Large intestine (tissue), 3 donors: ENCODE measurements at regions not wholly inside any gene's neighbourhood (a gene's known extent, or its start where the extent isn't known, plus 50 kb on each side); places are given as distances from the start of the nearest gene placed in this dataset.
"Not testable (repeated sequence)": the region's sequence is repeated elsewhere in the genome, so short reads cannot be mapped to it uniquely, and the experiment has no call there.

Experiments used
- DNase-seq, 2 donors: peaks; one replicate each; pipeline versions ENCODE4 v3.0.0 to v3.0.0-alpha.2; 2013
- H3K27ac ChIP-seq: one replicate; pipeline ENCODE4 v1.5.1; 2013; ENCODE audit warnings: low read length
- H3K27me3 ChIP-seq: 2 replicates; pipeline ENCODE4 v1.6.1; 2013; ENCODE audit warnings: low read length; ENCODE audit not compliant: control insufficient read depth, insufficient read depth
- H3K36me3 ChIP-seq: 2 replicates; pipeline ENCODE4 v1.6.1; 2013; ENCODE audit warnings: low read length; ENCODE audit not compliant: control insufficient read depth, insufficient read depth
- H3K4me1 ChIP-seq: one replicate; pipeline ENCODE4 v1.6.1; 2013; ENCODE audit warnings: low read length; ENCODE audit not compliant: control insufficient read depth, insufficient read depth
- H3K4me3 ChIP-seq: one replicate; pipeline ENCODE4 v1.5.1; 2013; ENCODE audit warnings: low read length
- H3K9me3 ChIP-seq: one replicate; pipeline ENCODE4 v1.6.1; 2013; ENCODE audit warnings: mild to moderate bottlenecking, low read depth, low read length, moderate library complexity; ENCODE audit not compliant: control insufficient read depth
- WGBS: methylation state at CpG from one replicate; pipeline ENCODE4 v1.1.5; 2013; ENCODE audit warnings: low lambda C conversion rate; ENCODE audit not compliant: insufficient coverage; 5-methylcytosine and 5-hydroxymethylcytosine counted together

GRCh38 chr1:229908689-229909088 lies 158.3 kb upstream of the GALNT2 start:
- no peak for DNase-seq
- H3K9me3 ChIP-seq: no peaks in the 10 kb centered on the region
- no peaks in the 10 kb centered on the region for H3K36me3 ChIP-seq
- 68% methylated on average over 2 of the region's 4 CpGs for WGBS
- H3K4me1 ChIP-seq: no peaks in the 10 kb centered on the region
- H3K27me3 ChIP-seq: peaks cover 11% of the 10 kb centered on the region
- no peak overlapping the region for H3K27ac ChIP-seq
- H3K4me3 ChIP-seq: no peak overlapping the region

- Histone ChIP-seq H3K4me3 (no peak overlapping the region), H3K36me3 (no peaks in the 10 kb centered on the region), H3K27me3 (peaks cover 5% of the 10 kb centered on the region), H3K27ac (no peak overlapping the region), H3K9me3 (no peaks in the 10 kb centered on the region), H3K4me1 (no peaks in the 10 kb centered on the region)
- no CpG with 5 or more reads among the region's 1 CpG for WGBS
- DNase-seq: no peak
Observed at GRCh38 chr1:229913489-229913888, 153.5 kb upstream of the GALNT2 start.

- DNase-seq, H3K27ac ChIP-seq, H3K27me3 ChIP-seq, H3K4me1 ChIP-seq, H3K4me3 ChIP-seq, H3K36me3 ChIP-seq, H3K9me3 ChIP-seq: not testable (repeated sequence)
- WGBS: 100% methylated on average over 3 of the region's 10 CpGs
Observed at GRCh38 chr1:229919488-229919887, 147.6 kb upstream of the GALNT2 start.

GRCh38 chr1:229920683-229921082 lies 146.4 kb upstream of the GALNT2 start:
- no peak overlapping the region for H3K4me3 ChIP-seq
- H3K27me3 ChIP-seq: no peaks in the 10 kb centered on the region
- no peaks in the 10 kb centered on the region for H3K9me3 ChIP-seq
- WGBS: no CpG with 5 or more reads among the region's 2 CpGs
- H3K4me1 ChIP-seq: no peaks in the 10 kb centered on the region
- H3K27ac ChIP-seq: no peak overlapping the region
- no peak for DNase-seq
- no peaks in the 10 kb centered on the region for H3K36me3 ChIP-seq

DNA sequence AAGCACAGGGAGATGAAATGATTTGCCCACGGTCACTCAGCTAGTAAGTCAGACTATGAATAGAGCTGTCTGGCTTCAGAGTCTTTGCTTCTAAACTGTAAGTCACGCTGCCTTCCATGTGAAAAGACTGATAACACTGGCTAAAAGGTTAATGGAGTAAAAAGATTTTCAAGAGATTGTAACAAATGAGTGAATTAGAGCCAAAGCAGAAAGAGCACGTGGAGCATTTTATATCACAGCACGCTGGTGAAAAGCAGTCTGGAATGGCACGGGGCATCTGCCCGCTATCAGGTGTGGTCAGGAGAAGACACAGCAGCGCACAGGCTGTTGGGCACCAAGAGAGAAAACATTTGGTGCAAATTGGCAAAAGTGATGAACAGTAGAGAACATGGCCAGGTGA lies 144.8 kb upstream of the GALNT2 start:
- H3K27ac ChIP-seq: no peak overlapping the region
- no peak for DNase-seq
- H3K27me3 ChIP-seq: no peaks in the 10 kb centered on the region
- no peaks in the 10 kb centered on the region for H3K36me3 ChIP-seq
- H3K4me3 ChIP-seq: no peak overlapping the region
- WGBS: 100% methylated on average over 1 of the region's 7 CpGs
- H3K9me3 ChIP-seq: no peaks in the 10 kb centered on the region
- H3K4me1 ChIP-seq: no peaks in the 10 kb centered on the region

- no peak overlapping the region for H3K4me3 ChIP-seq
- WGBS: no CpG with 5 or more reads among the region's 10 CpGs
- H3K9me3 ChIP-seq: no peaks in the 10 kb centered on the region
- peaks cover 3% of the 10 kb centered on the region for H3K27me3 ChIP-seq
- no peaks in the 10 kb centered on the region for H3K4me1 ChIP-seq
- DNase-seq: no peak
- H3K27ac ChIP-seq: no peak overlapping the region
- H3K36me3 ChIP-seq: no peaks in the 10 kb centered on the region
Observed at GRCh38 chr1:229924639-229925038, 142.4 kb upstream of the GALNT2 start.

DNA sequence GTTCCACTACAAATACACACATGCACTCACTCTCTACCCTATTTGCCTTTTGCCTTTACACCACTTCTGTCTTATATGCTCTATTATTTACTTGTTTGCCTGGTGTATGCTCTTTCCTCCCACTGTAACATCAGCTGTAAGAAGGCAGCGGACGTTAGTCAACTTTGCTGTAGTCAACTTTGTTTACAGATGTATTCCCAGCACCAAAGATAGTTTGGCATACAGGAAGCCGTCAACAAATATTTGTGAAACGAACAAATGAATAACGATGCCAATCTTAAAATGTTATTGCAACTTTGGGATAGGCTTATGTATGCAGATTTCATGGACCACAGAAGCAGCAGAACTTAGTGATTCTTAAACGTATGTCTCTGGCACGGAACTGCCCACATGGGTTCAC lies 138.3 kb upstream of the GALNT2 start:
- Histone ChIP-seq H3K36me3 (no peaks in the 10 kb centered on the region), H3K27me3 (peaks cover 3% of the 10 kb centered on the region), H3K4me1 (no peaks in the 10 kb centered on the region), H3K4me3 (no peak overlapping the region), H3K9me3 (peaks cover 7% of the 10 kb centered on the region), H3K27ac (no peak overlapping the region)
- DNase-seq: no peak
- WGBS: no CpG with 5 or more reads among the region's 7 CpGs

- WGBS: no CpG with 5 or more reads among the region's 21 CpGs
- not testable (repeated sequence) for H3K27ac ChIP-seq, H3K36me3 ChIP-seq, H3K27me3 ChIP-seq, DNase-seq, H3K4me3 ChIP-seq, H3K4me1 ChIP-seq, H3K9me3 ChIP-seq
Observed at GRCh38 chr1:229931751-229932150, 135.3 kb upstream of the GALNT2 start.

DNA sequence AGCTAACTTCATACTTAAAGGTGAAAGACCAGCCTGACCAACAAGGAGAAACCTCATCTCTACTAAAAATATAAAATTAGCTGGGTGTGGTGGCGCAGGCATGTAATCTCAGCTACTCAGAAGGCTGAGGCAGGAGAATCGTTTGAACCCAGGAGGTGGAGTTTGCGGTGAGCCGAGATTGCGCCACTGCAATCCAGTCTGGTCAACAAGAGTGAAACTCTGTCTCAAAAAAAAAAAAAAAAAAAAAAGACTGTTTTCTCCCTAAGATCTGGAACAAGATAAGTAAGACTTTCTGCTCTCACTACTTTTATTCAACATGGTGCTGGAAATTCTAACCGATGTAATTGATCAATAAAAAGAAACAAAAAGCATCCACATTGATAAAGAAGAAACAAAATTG lies 131.9 kb upstream of the GALNT2 start:
- WGBS: 100% methylated on average over 1 of the region's 6 CpGs
- not testable (repeated sequence) for H3K27ac ChIP-seq, H3K36me3 ChIP-seq, H3K4me1 ChIP-seq, H3K27me3 ChIP-seq, H3K4me3 ChIP-seq, H3K9me3 ChIP-seq, DNase-seq

DNA sequence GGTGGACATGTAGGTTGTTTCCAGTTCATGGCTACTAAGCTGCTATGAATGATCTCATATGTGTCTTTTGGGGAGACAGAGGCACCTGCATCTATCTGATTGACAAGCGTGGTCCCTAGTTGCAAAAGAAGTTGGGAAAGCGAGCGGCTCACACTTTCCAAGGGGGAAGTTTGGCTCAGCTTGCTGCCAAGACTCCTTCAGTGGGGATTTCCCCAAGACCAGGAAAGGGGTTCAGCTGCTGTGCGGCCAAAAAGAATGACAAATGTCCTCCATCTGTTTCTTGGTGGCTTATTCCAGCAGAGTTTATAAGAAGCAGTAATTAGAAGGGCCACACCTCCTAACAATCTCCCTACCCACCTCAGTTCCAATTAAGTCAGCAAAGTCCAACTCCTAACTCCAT lies 128.5 kb upstream of the GALNT2 start:
- no peak overlapping the region for H3K4me3 ChIP-seq
- no peak for DNase-seq
- no CpG with 5 or more reads among the region's 4 CpGs for WGBS
- H3K9me3 ChIP-seq: no peaks in the 10 kb centered on the region
- no peaks in the 10 kb centered on the region for H3K36me3 ChIP-seq
- no peaks in the 10 kb centered on the region for H3K27me3 ChIP-seq
- no peak overlapping the region for H3K27ac ChIP-seq
- no peaks in the 10 kb centered on the region for H3K4me1 ChIP-seq

DNA sequence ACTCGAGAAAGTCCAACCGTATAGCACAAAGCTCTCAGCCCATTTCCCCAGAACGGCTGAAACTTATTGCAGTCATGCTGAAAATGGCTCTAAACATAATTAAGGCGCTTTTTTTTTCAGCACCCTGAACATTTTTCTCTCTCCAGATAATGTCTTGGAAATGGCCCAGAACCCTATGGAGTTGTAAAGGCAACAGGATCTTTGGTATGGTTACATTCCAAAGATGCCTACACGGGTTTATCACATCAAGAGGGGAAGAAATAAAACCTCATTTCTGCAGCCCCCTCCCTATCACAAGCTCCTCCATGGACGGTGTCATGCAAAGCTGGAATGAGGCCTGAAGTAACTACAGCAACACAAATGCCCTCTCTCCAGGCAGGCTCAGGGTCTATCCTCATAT lies 126.4 kb upstream of the GALNT2 start:
- 86% methylated on average over 1 of the region's 6 CpGs for WGBS
- H3K36me3 ChIP-seq: no peaks in the 10 kb centered on the region
- H3K27ac ChIP-seq: no peak overlapping the region
- no peak overlapping the region for H3K4me3 ChIP-seq
- H3K9me3 ChIP-seq: no peaks in the 10 kb centered on the region
- H3K27me3 ChIP-seq: no peaks in the 10 kb centered on the region
- no peak for DNase-seq
- H3K4me1 ChIP-seq: no peaks in the 10 kb centered on the region
